ENCODE measurements at regions not wholly inside any gene's neighbourhood (a gene's known extent, or its start where the extent isn't known, plus 50 kb on each side); places are given as distances from the start of the nearest gene placed in this dataset.

DNA sequence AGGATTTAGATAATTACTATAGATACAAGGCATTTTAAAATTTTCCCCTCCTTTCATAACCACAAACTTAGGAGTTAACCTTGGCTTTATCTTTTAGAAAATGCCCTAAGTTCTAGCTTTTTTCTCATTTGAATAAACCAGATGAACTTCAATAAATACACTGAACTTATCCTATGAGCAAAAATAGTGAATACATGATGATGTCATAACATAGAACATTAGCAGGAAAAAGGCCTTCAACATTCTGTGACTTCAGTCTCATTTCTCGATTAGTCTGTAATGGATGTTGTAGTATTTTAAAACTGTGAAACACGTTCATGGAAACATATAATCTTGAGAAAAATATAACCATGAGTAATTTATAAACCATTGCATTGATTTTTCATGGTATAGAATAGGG lies 550.7 kb downstream of the PKHD1 start:
- TF ChIP-seq, protein P1, sequence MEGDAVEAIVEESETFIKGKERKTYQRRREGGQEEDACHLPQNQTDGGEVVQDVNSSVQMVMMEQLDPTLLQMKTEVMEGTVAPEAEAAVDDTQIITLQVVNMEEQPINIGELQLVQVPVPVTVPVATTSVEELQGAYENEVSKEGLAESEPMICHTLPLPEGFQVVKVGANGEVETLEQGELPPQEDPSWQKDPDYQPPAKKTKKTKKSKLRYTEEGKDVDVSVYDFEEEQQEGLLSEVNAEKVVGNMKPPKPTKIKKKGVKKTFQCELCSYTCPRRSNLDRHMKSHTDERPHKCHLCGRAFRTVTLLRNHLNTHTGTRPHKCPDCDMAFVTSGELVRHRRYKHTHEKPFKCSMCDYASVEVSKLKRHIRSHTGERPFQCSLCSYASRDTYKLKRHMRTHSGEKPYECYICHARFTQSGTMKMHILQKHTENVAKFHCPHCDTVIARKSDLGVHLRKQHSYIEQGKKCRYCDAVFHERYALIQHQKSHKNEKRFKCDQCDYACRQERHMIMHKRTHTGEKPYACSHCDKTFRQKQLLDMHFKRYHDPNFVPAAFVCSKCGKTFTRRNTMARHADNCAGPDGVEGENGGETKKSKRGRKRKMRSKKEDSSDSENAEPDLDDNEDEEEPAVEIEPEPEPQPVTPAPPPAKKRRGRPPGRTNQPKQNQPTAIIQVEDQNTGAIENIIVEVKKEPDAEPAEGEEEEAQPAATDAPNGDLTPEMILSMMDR (IDR thresholded peaks at IDR 0.05) = no peak
- TF ChIP-seq POLR2A (IDR thresholded peaks at IDR 0.05) = no peak

Data from vagina (tissue), 2 donors.